ENCODE measurements at regions not wholly inside any gene's neighbourhood (a gene's known extent, or its start where the extent isn't known, plus 50 kb on each side); places are given as distances from the start of the nearest gene placed in this dataset.

DNA sequence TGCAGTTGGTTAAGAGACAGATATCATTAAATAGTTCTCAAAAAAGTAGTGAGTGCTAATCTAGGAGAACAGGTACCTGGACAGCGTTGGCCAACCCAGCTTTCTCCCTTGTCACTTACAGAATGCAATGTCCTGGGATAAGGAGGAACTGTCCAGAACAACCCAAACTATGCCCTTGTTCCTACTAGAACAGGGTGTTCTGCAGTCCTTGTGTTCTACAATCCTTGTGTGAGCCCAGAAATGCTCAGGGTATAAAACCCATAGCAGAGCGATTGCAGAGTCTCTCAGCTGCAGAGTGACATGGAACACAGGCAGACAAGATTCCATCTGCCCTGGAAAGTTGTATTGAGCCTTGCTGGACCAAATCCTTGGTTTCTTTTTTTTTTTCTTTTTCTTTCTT, 83.5 kb upstream of the VANGL1 start:
- TF ChIP-seq, protein P1, sequence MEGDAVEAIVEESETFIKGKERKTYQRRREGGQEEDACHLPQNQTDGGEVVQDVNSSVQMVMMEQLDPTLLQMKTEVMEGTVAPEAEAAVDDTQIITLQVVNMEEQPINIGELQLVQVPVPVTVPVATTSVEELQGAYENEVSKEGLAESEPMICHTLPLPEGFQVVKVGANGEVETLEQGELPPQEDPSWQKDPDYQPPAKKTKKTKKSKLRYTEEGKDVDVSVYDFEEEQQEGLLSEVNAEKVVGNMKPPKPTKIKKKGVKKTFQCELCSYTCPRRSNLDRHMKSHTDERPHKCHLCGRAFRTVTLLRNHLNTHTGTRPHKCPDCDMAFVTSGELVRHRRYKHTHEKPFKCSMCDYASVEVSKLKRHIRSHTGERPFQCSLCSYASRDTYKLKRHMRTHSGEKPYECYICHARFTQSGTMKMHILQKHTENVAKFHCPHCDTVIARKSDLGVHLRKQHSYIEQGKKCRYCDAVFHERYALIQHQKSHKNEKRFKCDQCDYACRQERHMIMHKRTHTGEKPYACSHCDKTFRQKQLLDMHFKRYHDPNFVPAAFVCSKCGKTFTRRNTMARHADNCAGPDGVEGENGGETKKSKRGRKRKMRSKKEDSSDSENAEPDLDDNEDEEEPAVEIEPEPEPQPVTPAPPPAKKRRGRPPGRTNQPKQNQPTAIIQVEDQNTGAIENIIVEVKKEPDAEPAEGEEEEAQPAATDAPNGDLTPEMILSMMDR (IDR thresholded peaks at IDR 0.05), result no peak
- TF ChIP-seq POLR2A (IDR thresholded peaks at IDR 0.05) (no peak), EP300 (IDR thresholded peaks at IDR 0.05) (no peak)
